ENCODE measurements at regions not wholly inside any gene's neighbourhood (a gene's known extent, or its start where the extent isn't known, plus 50 kb on each side); places are given as distances from the start of the nearest gene placed in this dataset.
"Not testable (repeated sequence)": the region's sequence is repeated elsewhere in the genome, so short reads cannot be mapped to it uniquely, and the experiment has no call there.

GRCh38 chr4:3983518-3984125, 217.4 kb downstream of the ADRA2C start:
- not testable (repeated sequence) for H3K9me3 ChIP-seq (ENCODE audit: control insufficient read depth, insufficient read depth, low read length); H3K4me1 ChIP-seq (ENCODE audit: control insufficient read depth, insufficient read depth, low read length); DNase-seq (ENCODE audit: low read depth, low spot score); H3K36me3 ChIP-seq (ENCODE audit: control insufficient read depth, insufficient read depth, low read length); H3K27me3 ChIP-seq (ENCODE audit: control insufficient read depth, insufficient read depth, low read length); H3K27ac ChIP-seq (ENCODE audit: low read length); H3K4me3 ChIP-seq (ENCODE audit: low read length)
- WGBS (ENCODE audit: insufficient coverage, insufficient read length) = no CpG with 5 or more reads among the region's 6 CpGs

DNA sequence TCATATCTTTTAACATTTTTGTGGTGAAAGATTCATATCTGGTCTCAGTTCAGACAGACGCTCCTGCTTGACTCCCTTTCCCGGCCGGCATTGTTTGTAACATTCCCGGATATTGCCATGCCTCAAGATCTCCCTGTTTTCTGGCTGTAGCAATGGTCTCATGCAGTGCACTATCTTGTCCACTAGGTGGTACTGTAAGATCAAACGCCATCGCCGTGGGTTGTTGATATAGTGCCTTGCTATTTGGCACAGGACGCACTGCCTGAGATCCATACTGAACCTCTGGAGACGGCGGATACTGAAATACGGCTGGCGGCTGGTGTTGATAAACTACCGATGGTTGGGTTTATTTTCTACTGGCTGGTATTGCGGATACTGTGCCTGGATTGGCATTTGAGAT, 218.6 kb downstream of the ADRA2C start:
- H3K36me3 ChIP-seq (ENCODE audit: control insufficient read depth, insufficient read depth, low read length); DNase-seq (ENCODE audit: low read depth, low spot score); H3K27ac ChIP-seq (ENCODE audit: low read length); H3K4me1 ChIP-seq (ENCODE audit: control insufficient read depth, insufficient read depth, low read length); H3K9me3 ChIP-seq (ENCODE audit: control insufficient read depth, insufficient read depth, low read length); H3K4me3 ChIP-seq (ENCODE audit: low read length); H3K27me3 ChIP-seq (ENCODE audit: control insufficient read depth, insufficient read depth, low read length): not testable (repeated sequence)
- WGBS (ENCODE audit: insufficient coverage, insufficient read length) = no CpG with 5 or more reads among the region's 14 CpGs

DNA sequence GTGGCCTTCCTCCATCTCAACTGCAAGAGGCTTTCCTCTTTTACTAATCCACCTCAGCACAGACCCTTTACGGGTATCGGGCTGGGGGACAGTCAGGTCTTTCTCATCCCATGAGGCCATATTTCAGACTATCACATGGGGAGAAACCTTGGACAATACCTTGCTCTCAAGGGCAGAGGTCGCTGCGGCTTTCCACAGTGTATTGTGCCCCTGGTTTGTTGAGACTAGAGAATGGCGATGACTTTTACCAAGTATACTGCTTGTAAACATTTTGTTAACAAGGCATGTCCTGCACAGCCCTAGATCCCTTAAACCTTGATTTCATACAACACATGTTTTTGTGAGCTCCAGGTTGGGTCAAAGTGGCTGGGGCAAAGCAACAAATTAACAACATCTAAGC, 220.2 kb downstream of the ADRA2C start:
- not testable (repeated sequence) for H3K4me1 ChIP-seq (ENCODE audit: control insufficient read depth, insufficient read depth, low read length); H3K36me3 ChIP-seq (ENCODE audit: control insufficient read depth, insufficient read depth, low read length); H3K27me3 ChIP-seq (ENCODE audit: control insufficient read depth, insufficient read depth, low read length); H3K9me3 ChIP-seq (ENCODE audit: control insufficient read depth, insufficient read depth, low read length); DNase-seq (ENCODE audit: low read depth, low spot score); H3K4me3 ChIP-seq (ENCODE audit: low read length); H3K27ac ChIP-seq (ENCODE audit: low read length)
- WGBS (ENCODE audit: insufficient coverage, insufficient read length) = no CpG with 5 or more reads among the region's 5 CpGs

- H3K27ac ChIP-seq (ENCODE audit: low read length); H3K27me3 ChIP-seq (ENCODE audit: control insufficient read depth, insufficient read depth, low read length); H3K4me1 ChIP-seq (ENCODE audit: control insufficient read depth, insufficient read depth, low read length); DNase-seq (ENCODE audit: low read depth, low spot score); H3K9me3 ChIP-seq (ENCODE audit: control insufficient read depth, insufficient read depth, low read length); H3K36me3 ChIP-seq (ENCODE audit: control insufficient read depth, insufficient read depth, low read length); H3K4me3 ChIP-seq (ENCODE audit: low read length): not testable (repeated sequence)
- no CpG with 5 or more reads among the region's 1 CpG for WGBS (ENCODE audit: insufficient coverage, insufficient read length)
These were observed 229.3 kb downstream of the OTOP1 start for GRCh38 chr4:3997386-3997785.

- H3K27me3 ChIP-seq (ENCODE audit: control insufficient read depth, insufficient read depth, low read length); H3K4me3 ChIP-seq (ENCODE audit: low read length); H3K9me3 ChIP-seq (ENCODE audit: control insufficient read depth, insufficient read depth, low read length); H3K4me1 ChIP-seq (ENCODE audit: control insufficient read depth, insufficient read depth, low read length); H3K36me3 ChIP-seq (ENCODE audit: control insufficient read depth, insufficient read depth, low read length); DNase-seq (ENCODE audit: low read depth, low spot score); H3K27ac ChIP-seq (ENCODE audit: low read length): not testable (repeated sequence)
- WGBS (ENCODE audit: insufficient coverage, insufficient read length) = no CpG with 5 or more reads among the region's 5 CpGs
These were observed 222.7 kb downstream of the OTOP1 start for GRCh38 chr4:4004036-4004435.

DNA sequence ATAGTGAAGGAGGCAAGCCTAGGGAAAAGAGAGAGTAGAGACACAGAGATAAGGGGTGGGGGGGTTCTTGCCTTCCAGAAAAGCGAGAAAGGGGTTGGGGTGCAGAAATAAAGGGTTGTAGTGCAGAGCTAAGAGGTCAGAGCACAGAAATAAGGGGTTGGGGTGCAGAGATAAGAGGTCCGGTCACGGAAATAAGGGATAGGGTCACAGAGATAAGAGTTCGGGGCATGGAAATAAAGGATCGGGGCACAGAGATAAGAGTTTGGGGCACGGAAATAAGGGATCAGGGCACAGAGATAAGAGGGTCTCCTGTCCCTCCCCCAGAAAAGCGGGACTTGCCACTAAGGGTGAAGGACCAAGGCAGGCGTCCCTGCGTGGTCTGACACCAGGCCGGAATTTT, 222.0 kb downstream of the OTOP1 start:
- H3K36me3 ChIP-seq (ENCODE audit: control insufficient read depth, insufficient read depth, low read length); DNase-seq (ENCODE audit: low read depth, low spot score); H3K4me3 ChIP-seq (ENCODE audit: low read length); H3K4me1 ChIP-seq (ENCODE audit: control insufficient read depth, insufficient read depth, low read length); H3K27me3 ChIP-seq (ENCODE audit: control insufficient read depth, insufficient read depth, low read length); H3K9me3 ChIP-seq (ENCODE audit: control insufficient read depth, insufficient read depth, low read length); H3K27ac ChIP-seq (ENCODE audit: low read length): not testable (repeated sequence)
- no CpG with 5 or more reads among the region's 10 CpGs for WGBS (ENCODE audit: insufficient coverage, insufficient read length)

DNA sequence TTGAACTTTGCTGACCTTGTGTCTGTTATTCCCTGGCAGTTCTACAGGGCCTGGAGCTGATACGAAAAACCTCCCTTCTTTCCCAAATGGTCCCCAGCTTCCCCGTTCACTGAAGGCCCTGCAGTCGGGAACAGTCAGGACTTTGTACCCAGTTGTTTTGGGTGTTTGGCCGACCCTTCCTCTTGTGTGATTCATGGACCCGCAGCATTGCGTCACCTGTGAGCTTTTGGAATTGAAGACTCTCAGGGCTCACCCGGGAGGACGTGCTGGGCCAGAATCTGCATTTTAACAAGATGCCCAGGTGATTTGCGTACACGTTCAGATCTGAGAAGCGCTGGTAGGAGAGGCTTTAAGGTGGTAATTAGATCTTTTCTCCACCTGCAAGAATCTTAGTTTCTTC, 220.4 kb downstream of the OTOP1 start:
- not testable (repeated sequence) for DNase-seq (ENCODE audit: low read depth, low spot score); H3K27ac ChIP-seq (ENCODE audit: low read length)
- WGBS (ENCODE audit: insufficient coverage, insufficient read length) = no CpG with 5 or more reads among the region's 11 CpGs

GRCh38 chr4:4019071-4019470, 207.7 kb downstream of the OTOP1 start:
- not testable (repeated sequence) for H3K27me3 ChIP-seq (ENCODE audit: control insufficient read depth, insufficient read depth, low read length); H3K36me3 ChIP-seq (ENCODE audit: control insufficient read depth, insufficient read depth, low read length); H3K4me3 ChIP-seq (ENCODE audit: low read length); H3K9me3 ChIP-seq (ENCODE audit: control insufficient read depth, insufficient read depth, low read length); H3K27ac ChIP-seq (ENCODE audit: low read length); H3K4me1 ChIP-seq (ENCODE audit: control insufficient read depth, insufficient read depth, low read length); DNase-seq (ENCODE audit: low read depth, low spot score)
- no CpG with 5 or more reads among the region's 7 CpGs for WGBS (ENCODE audit: insufficient coverage, insufficient read length)

More for the DNA sequence above, 220.4 kb downstream of the OTOP1 start:
- not testable (repeated sequence) for H3K27me3 ChIP-seq (ENCODE audit: control insufficient read depth, insufficient read depth, low read length); H3K9me3 ChIP-seq (ENCODE audit: control insufficient read depth, insufficient read depth, low read length); H3K4me3 ChIP-seq (ENCODE audit: low read length); H3K36me3 ChIP-seq (ENCODE audit: control insufficient read depth, insufficient read depth, low read length); H3K4me1 ChIP-seq (ENCODE audit: control insufficient read depth, insufficient read depth, low read length)

DNA sequence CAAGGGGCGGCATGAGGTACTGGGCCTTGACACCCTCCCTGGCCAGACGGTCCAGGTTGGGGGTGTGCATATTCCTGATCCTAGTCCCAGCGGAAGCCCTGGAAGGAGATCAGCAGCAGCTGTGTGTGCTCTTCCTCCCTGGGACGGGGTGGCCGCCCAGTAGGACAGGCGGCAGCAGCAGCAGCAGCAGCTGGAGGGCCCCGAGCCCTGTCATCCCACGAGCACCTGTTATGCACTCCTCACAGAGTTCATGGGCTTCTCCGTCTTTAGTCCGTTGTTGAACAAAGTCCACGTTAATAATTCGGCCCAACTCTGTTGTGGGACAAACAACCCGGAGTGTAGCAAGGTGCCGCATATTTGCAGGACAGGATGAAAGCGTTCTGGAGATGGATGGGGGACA, 205.6 kb downstream of the OTOP1 start:
- WGBS (ENCODE audit: insufficient coverage, insufficient read length) = no CpG with 5 or more reads among the region's 15 CpGs
- not testable (repeated sequence) for H3K27me3 ChIP-seq (ENCODE audit: control insufficient read depth, insufficient read depth, low read length); H3K4me3 ChIP-seq (ENCODE audit: low read length); H3K4me1 ChIP-seq (ENCODE audit: control insufficient read depth, insufficient read depth, low read length); H3K36me3 ChIP-seq (ENCODE audit: control insufficient read depth, insufficient read depth, low read length); DNase-seq (ENCODE audit: low read depth, low spot score); H3K9me3 ChIP-seq (ENCODE audit: control insufficient read depth, insufficient read depth, low read length); H3K27ac ChIP-seq (ENCODE audit: low read length)

DNA sequence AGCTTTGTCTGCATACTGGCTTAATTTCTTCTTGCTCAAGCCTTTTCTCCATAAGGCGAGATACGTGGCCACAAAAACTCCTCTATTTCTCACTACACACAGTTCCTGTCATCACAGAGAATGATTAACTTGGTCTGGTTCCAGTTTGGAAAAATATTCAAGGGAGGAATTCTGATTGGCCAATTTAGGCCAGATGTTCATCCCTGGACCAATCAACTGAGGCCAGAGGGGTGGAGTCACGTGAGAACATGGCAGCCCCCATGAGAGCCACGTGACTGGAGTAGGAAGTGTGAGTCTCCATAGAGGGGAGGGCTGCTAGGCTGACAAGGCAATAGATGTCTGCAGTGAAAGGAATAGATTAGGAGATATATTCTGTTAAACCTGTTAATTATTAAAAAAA, 200.0 kb downstream of the OTOP1 start:
- H3K4me3 ChIP-seq (ENCODE audit: low read length); H3K27me3 ChIP-seq (ENCODE audit: control insufficient read depth, insufficient read depth, low read length); H3K36me3 ChIP-seq (ENCODE audit: control insufficient read depth, insufficient read depth, low read length); DNase-seq (ENCODE audit: low read depth, low spot score); H3K27ac ChIP-seq (ENCODE audit: low read length); H3K4me1 ChIP-seq (ENCODE audit: control insufficient read depth, insufficient read depth, low read length); H3K9me3 ChIP-seq (ENCODE audit: control insufficient read depth, insufficient read depth, low read length): not testable (repeated sequence)
- WGBS (ENCODE audit: insufficient coverage, insufficient read length) = no CpG with 5 or more reads among the region's 4 CpGs

DNA sequence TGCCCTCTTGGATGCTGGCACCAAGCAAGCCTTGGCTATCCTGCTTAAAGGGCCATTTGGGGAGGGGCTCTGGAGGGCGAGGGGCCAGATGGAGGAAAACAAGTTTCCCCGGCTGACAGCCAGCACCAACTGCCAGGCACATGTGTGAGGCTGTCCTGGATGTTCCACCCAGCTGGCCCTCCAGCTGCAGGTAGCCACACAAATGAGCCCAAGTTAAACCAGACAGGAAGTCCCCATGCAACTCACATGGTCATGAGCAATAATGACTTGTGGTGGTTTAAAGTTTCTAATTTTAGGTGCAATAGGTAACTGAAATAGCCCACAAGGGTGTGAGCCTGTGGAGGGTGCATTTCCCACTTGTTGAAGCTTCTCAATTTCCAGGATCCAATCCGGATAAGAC, 198.0 kb downstream of the OTOP1 start:
- H3K27ac ChIP-seq (ENCODE audit: low read length); H3K4me3 ChIP-seq (ENCODE audit: low read length); H3K4me1 ChIP-seq (ENCODE audit: control insufficient read depth, insufficient read depth, low read length); H3K36me3 ChIP-seq (ENCODE audit: control insufficient read depth, insufficient read depth, low read length); H3K27me3 ChIP-seq (ENCODE audit: control insufficient read depth, insufficient read depth, low read length); DNase-seq (ENCODE audit: low read depth, low spot score); H3K9me3 ChIP-seq (ENCODE audit: control insufficient read depth, insufficient read depth, low read length): not testable (repeated sequence)
- no CpG with 5 or more reads among the region's 3 CpGs for WGBS (ENCODE audit: insufficient coverage, insufficient read length)
